ENCODE measurements at regions not wholly inside any gene's neighbourhood (a gene's known extent, or its start where the extent isn't known, plus 50 kb on each side); places are given as distances from the start of the nearest gene placed in this dataset.
"Not testable (repeated sequence)": the region's sequence is repeated elsewhere in the genome, so short reads cannot be mapped to it uniquely, and the experiment has no call there.

DNA sequence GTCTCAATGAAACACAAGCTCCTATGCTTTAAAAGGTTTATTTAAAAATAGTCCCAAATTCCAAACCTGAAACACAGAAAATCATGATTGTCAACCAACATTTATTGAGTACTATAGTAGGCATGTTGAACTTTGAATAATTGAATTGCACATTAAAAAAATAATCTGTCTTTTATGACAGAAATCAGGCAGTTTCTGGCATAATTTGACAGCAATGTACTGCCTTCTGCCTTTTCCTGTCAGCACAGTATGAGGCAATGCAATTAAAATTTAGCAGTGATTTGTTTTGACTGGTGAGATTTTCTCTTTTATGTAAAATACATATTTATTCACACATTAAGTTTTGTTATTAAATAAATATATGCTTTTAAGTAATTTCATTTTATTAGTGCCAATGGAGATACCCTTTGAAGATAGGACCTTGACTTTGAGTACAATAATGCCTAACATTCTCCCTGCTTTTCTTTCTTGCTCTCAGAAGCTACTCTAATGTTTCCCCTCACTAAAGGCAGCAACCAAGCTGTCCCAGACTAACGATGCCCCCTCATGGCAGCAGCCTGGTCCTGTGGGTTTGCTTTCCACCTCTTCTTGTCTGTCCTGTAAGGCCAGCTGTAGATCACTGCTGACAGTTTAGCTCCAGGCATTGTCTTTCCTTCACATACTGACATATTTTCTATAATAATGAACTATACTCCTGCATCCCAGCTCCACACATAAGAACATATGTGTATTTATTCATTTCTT is 346.7 kb downstream of the IL20RB start:
- DNase-seq, result no peak

GRCh38 chr3:137324114-137324513 is 366.3 kb downstream of the IL20RB start:
- no peak for DNase-seq

GRCh38 chr3:137325170-137325569 is 367.4 kb downstream of the IL20RB start:
- DNase-seq, result no peak

DNA sequence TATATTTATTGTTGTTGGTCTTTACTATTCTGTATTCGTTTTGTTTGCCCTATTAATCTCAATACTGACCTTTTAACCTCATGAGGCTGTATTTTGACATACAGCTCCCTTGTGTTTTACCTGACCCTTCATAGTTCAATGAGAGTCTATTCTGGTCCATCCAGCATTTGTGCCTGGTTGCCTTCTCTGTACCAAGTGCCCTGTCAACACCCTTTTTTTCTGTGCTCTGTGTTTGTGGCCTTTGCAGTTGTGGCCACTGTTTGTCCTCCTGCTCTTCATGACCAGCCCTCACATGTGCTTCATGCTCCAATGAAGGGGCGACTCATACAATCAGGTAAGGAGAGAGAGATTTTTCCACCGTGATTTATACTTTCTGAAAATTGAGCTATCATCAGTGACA is 368.2 kb downstream of the IL20RB start:
- DNase-seq, result no peak

DNA sequence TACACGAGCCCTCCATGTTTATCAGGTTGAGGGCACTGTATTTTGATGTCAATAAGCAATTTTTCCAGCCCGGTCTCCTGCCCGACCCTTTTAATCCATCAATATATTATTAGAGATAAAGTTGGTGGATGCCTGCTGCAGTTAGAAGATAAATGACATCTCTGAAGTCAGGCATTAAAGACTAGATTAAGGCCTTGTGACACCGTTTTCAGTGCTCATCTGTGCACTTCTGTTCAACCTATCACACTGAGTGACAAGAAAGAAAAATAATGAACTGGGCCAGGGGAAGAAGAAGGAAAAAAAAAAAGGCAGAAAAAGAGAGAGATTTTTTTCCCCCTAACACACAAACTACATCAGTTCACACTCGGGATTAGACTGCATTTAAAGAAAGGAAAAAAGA is 371.8 kb downstream of the IL20RB start:
- no peak for DNase-seq

GRCh38 chr3:137330246-137330645 is 372.5 kb downstream of the IL20RB start:
- DNase-seq, result no peak

DNA sequence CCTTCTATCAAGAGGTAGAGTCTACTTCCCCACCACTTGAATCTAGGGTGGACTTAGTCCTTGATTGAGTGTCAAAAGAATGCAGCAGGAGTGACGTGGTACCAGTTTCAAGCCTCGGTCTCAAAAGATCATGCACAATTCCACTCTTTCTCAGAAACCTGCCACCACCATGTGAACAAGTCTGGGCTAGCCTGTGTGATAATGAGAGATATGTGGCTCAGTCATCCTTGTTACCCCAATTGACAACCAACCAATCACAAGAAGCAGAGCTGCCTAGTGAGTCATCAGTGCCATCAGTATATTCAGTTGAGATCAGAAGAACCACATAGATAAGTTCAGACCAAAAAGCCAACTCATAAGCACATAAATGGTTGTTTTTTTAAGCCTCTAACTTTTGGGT is 374.5 kb downstream of the IL20RB start:
- DNase-seq, result no peak

- no peak for DNase-seq
These were observed 377.7 kb downstream of the IL20RB start for GRCh38 chr3:137335478-137335877.

- not testable (repeated sequence) for DNase-seq
These were observed 380.6 kb downstream of the IL20RB start for GRCh38 chr3:137338400-137338799.

DNA sequence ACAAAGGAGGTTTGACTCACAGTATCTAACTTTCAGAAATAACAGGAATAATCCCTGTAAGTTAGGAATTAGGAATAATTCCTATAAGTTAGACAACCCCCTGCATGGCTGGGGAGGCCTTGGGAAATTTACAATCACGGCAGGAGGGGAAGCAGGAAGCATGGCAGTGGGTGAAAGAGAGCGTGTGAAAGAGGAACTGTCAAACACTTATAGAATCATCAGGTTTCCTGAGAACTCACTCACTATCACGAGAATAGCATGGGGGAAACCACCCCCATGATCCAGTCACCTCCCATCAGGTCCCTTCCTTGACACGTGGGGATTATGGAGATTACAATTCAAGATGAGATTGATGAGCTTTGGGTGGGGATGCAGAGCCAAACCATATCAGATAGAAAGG is 385.5 kb downstream of the IL20RB start:
- no peak for DNase-seq

DNA sequence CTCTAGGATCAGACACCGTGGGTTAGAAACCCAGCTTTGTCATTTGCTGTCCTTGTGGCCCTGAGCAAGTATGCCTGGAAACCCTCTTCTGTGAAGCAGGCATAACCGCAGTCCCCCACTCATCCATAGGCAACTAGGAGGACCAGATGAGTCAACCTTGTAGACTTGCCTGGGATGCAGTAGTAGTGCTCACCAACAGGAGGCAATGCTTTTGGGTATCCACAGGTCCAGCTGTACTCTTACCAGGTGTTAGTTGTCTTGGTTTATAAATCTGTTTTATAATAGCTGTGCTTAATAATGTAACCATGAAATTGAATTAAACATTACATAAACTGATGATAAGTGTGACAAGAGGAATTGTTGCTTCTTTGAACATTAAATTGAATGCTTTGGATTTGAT is 389.3 kb downstream of the IL20RB start:
- DNase-seq, result no peak

DNA sequence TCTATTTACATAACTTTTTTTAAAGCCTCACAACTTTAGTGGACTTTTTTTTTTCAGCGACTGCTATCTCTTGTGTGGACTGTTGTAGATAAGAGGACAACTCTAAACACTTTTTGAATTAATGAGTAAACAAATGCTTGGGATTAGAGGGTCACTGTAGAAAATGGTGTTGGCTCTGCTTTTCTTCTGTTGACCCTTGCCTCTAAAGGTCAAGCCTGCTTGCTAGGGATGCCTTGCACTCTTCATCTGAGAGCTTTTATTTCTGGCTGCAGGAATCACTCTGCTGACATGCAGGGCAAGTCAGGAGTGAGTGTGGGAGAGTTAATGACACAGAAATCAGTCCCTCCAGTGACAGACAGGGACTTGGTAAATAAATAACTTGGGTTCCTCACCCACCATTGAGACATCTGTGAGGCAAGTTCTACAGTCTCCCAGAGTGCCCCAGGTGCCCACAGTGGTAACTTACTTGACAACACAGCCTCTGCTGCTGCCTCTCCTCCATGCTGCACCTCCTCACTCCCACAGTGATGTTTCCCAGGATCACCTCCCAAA is 390.1 kb downstream of the IL20RB start:
- DNase-seq, result no peak

DNA sequence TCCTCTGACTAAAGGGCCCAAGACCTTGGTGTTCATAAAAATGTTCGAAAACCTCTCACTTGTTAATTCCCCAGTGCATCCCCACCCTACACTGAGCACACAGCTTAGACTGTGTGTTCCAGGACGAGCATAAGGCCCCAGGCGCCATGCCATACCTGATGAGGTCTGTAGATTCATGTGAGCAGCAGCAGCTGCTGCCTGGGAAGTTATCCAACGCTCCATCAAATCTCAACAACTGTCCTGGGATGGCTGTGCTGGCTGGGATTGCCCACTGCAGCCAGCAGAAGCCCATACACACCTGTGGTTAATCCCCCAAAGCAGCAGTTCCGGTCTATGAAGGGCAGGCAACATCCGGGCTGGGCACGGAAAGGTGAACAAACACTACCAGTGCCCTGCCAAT is 391.2 kb downstream of the IL20RB start:
- no peak for DNase-seq

DNA sequence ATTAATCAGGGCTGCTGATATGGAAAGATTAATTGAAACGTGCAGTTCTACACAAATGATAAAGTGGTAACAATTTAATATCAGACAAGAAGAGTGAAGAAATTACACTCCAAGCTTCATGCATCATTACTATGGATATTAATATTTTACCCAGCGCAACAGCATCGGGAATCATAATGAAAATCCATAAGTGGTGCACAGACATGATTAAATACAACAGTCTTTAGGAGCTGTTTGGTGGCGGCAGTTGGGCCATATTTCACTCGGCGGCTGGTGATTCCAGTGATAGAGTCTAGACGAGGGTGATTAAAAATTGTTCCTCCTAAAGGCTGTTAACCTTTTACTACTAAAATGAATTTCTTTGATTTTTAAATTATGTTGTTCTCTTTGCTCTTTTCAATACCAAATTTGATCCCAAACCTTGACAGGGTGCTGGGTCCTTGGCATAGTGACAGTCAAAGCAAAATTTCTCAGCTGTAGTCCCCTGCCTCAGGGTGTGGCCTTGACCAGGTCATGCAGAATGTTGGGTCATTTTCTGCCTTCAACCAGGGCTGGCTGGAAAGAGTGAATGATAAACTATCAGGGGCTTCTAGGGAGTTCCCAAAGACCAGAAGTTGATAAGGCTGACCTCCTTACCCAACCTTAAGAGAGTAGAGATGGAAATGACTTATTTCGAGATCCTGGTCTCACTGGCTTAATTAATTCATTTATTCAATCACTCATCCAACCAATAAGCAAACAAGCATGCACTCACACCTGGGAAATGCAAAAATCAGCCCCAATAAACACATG is 392.0 kb downstream of the IL20RB start:
- DNase-seq, result no peak

GRCh38 chr3:137360531-137361201 is 402.9 kb downstream of the IL20RB start:
- no peak for DNase-seq

GRCh38 chr3:137382005-137382594 is 382.0 kb upstream of the SOX14 start:
- no peak for DNase-seq

- DNase-seq, result no peak
These were observed 378.2 kb upstream of the SOX14 start for GRCh38 chr3:137385922-137386321.

DNA sequence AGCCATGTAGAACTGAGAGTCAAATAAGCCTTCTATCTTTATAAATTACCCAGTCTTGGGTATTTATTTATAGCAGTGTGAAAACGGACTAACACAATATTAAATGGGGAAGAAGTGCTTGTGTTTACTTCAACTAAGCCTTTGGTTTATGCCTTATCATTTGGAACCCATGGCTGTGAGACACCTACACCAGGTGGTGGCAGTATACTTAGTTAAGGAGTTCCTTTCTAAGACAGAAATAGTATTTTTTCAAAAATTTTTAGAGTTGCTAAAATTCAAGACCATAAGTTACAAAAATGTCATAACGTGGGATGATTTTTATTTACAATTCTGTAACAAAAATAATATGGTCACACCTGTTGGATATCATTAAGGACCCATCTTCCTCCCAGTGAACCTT is 354.5 kb upstream of the SOX14 start:
- DNase-seq, result no peak

GRCh38 chr3:137410028-137410427 is 354.1 kb upstream of the SOX14 start:
- no peak for DNase-seq

GRCh38 chr3:137420198-137420995 is 343.7 kb upstream of the SOX14 start:
- DNase-seq, result no peak

DNA sequence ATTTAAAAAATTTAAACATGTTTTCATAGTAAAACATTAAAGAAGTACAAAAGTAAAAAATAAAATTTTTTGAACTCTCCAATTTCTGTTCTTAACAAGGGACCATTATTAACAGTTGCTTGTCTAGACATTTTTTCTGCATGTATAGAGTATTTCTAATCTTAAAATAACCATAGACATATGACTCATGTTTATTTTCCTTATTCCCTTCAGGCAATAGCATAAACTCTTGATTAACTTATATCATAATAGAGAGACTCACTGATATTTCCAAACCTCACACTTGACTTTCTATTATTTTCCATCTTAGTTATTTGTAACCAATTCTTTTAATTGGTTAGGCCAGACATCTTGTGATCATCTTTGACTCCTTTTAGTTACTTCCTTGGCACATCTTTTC is 325.6 kb upstream of the SOX14 start:
- DNase-seq, result no peak

GRCh38 chr3:137460944-137461343 is 303.2 kb upstream of the SOX14 start:
- DNase-seq, result no peak
